GM23338 (cell line): ENCODE measurements at regions not wholly inside any gene's neighbourhood (a gene's known extent, or its start where the extent isn't known, plus 50 kb on each side); places are given as distances from the start of the nearest gene placed in this dataset.

ENCODE experiments used
- ATAC-seq: fragments of 200-7000 bp; cut with Tn5 transposase; 3 replicates; pipeline ENCODE4 v1.9.1; 2020
- DNase-seq: peaks from one replicate; pipeline ENCODE4 v3.0.0-alpha.2; 2015; ENCODE audit warnings: low spot score
- H2AFZ ChIP-seq: fragments of 200-600 bp; sonication (generic); 2 replicates; pipeline ENCODE4 v1.8.0; 2016; ENCODE audit warnings: antibody characterized with exemption, mild to moderate bottlenecking, moderate library complexity
- H3F3A ChIP-seq: fragments of 200-600 bp; sonication (generic); replicated peaks from 2 replicates; pipeline ENCODE4 v1.8.0; 2017; ENCODE audit warnings: antibody characterized with exemption, mixed run types, low read depth
- H3K27ac ChIP-seq: fragments of 200-600 bp; sonication (generic); 2 replicates; pipeline ENCODE4 v1.6.1; 2016; ENCODE audit warnings: low read depth
- H3K27me3 ChIP-seq: fragments of 200-600 bp; sonication (generic); 2 replicates; pipeline ENCODE4 v1.8.0; 2016; ENCODE audit warnings: mild to moderate bottlenecking, mixed run types, moderate library complexity; ENCODE audit not compliant: insufficient read depth
- H3K36me3 ChIP-seq: fragments of 200-600 bp; sonication (generic); 2 replicates; pipeline ENCODE4 v1.8.0; 2016; ENCODE audit warnings: mild to moderate bottlenecking; ENCODE audit not compliant: insufficient read depth
- H3K4me1 ChIP-seq: fragments of 200-600 bp; sonication (generic); 2 replicates; pipeline ENCODE4 v1.8.0; 2016; ENCODE audit warnings: mild to moderate bottlenecking, moderate library complexity; ENCODE audit not compliant: insufficient read depth
- H3K4me2 ChIP-seq: fragments of 200-600 bp; sonication (generic); 2 replicates; pipeline ENCODE4 v1.7.1; 2017; ENCODE audit warnings: mixed run types
- H3K4me3 ChIP-seq: fragments of 200-600 bp; sonication (generic); 2 replicates; pipeline ENCODE4 v1.6.1; 2016; ENCODE audit warnings: mixed run types
- H3K79me2 ChIP-seq: fragments of 200-600 bp; sonication (generic); replicated peaks from 2 replicates; pipeline ENCODE4 v1.8.0; 2017; ENCODE audit warnings: mild to moderate bottlenecking; ENCODE audit not compliant: insufficient read depth
- H3K9me2 ChIP-seq: fragments of 200-600 bp; sonication (generic); 2 replicates; pipeline ENCODE4 v1.8.0; 2017; ENCODE audit not compliant: insufficient read depth
- H4K20me1 ChIP-seq: fragments of 200-600 bp; sonication (generic); replicated peaks from 2 replicates; pipeline ENCODE4 v1.8.0; 2017; ENCODE audit warnings: mild to moderate bottlenecking; ENCODE audit not compliant: insufficient read depth
- H3K27ac Mint-ChIP-seq: 2 replicates; pipeline ENCODE4 v1.8.0; 2020; ENCODE audit warnings: inconsistent platforms, mild to moderate bottlenecking, moderate library complexity, mixed read lengths
- H3K27me3 Mint-ChIP-seq: 3 replicates; pipeline ENCODE4 v1.8.0; 2022; ENCODE audit warnings: low read depth, mild to moderate bottlenecking, moderate library complexity, mixed read lengths, inconsistent platforms; ENCODE audit not compliant: insufficient read depth, poor library complexity
- H3K36me3 Mint-ChIP-seq: 3 replicates; pipeline ENCODE4 v1.8.0; 2021; ENCODE audit warnings: low read depth, mild to moderate bottlenecking, inconsistent platforms, moderate library complexity, mixed read lengths
- H3K4me1 Mint-ChIP-seq: 3 replicates; pipeline ENCODE4 v1.8.0; 2020; ENCODE audit warnings: mild to moderate bottlenecking, inconsistent platforms, mixed read lengths
- H3K4me3 Mint-ChIP-seq: 3 replicates; pipeline ENCODE4 v1.8.0; 2021; ENCODE audit warnings: moderate library complexity, mild to moderate bottlenecking, inconsistent platforms, mixed read lengths
- H3K9me3 Mint-ChIP-seq: 3 replicates; pipeline ENCODE4 v1.8.0; 2020; ENCODE audit warnings: moderate library complexity, mild to moderate bottlenecking, inconsistent platforms, mixed read lengths
- CREB1 ChIP-seq: fragments of 250-450 bp; sonication (Bioruptor Pico); IDR thresholded peaks from 2 replicates; pipeline ENCODE4 v1.5.0; 2020; ENCODE audit warnings: low read depth, mild to moderate bottlenecking, moderate library complexity
- ETS1 ChIP-seq: IDR thresholded peaks from 2 replicates; pipeline ENCODE4 v1.6.1; 2016; ENCODE audit warnings: antibody characterized with exemption
- EZH2phosphoT487 ChIP-seq: fragments of 200-600 bp; sonication (generic); IDR thresholded peaks from one replicate; pipeline ENCODE4 v1.8.1; 2018; ENCODE audit warnings: antibody characterized with exemption; ENCODE audit not compliant: unreplicated experiment
- POLR2AphosphoS5 ChIP-seq: IDR thresholded peaks from 2 replicates; pipeline ENCODE4 v1.6.1; 2016; ENCODE audit warnings: antibody characterized with exemption, low read depth
- STAT1 ChIP-seq: IDR thresholded peaks from one replicate; pipeline ENCODE4 v1.6.1; 2016; ENCODE audit warnings: antibody characterized with exemption; ENCODE audit not compliant: unreplicated experiment
- TF ChIP-seq, protein P1 (sequence below): IDR thresholded peaks from one replicate; pipeline ENCODE4 v1.6.1; 2018; ENCODE audit warnings: antibody characterized with exemption; ENCODE audit not compliant: unreplicated experiment

DNA sequence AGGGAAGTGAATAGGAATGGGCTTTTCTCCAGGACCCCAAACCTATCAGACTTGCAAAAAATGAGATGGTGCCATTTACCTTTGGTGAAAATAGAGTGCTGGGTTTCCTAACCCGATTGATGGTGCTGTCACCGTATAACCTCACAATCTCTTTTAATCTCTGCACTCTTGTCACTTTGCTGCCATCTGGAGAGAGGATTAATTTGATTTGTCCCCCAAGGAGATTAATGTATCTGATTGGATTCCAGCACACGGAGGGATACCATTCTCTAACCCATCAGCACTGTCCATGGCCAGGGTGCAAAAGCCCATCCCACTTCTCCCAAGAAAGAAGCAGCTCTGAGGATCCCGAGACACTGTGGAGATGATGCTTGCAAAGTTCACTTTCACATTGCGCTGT, 86.3 kb upstream of the NFE2L3 start:
- no peak overlapping the region for H2AFZ ChIP-seq

GRCh38 chr7:26066736-26067135, 85.3 kb upstream of the NFE2L3 start:
- H3K36me3 Mint-ChIP-seq: no peaks in the 10 kb centered on the region
- no peaks in the 10 kb centered on the region for H3K79me2 ChIP-seq
- ATAC-seq: no peak
- H3F3A ChIP-seq: no peaks in the 10 kb centered on the region
- H3K27me3 Mint-ChIP-seq: peaks cover 7% of the 10 kb centered on the region
- DNase-seq: no peak
- no peak overlapping the region for H3K4me3 Mint-ChIP-seq
- TF ChIP-seq, protein P1, sequence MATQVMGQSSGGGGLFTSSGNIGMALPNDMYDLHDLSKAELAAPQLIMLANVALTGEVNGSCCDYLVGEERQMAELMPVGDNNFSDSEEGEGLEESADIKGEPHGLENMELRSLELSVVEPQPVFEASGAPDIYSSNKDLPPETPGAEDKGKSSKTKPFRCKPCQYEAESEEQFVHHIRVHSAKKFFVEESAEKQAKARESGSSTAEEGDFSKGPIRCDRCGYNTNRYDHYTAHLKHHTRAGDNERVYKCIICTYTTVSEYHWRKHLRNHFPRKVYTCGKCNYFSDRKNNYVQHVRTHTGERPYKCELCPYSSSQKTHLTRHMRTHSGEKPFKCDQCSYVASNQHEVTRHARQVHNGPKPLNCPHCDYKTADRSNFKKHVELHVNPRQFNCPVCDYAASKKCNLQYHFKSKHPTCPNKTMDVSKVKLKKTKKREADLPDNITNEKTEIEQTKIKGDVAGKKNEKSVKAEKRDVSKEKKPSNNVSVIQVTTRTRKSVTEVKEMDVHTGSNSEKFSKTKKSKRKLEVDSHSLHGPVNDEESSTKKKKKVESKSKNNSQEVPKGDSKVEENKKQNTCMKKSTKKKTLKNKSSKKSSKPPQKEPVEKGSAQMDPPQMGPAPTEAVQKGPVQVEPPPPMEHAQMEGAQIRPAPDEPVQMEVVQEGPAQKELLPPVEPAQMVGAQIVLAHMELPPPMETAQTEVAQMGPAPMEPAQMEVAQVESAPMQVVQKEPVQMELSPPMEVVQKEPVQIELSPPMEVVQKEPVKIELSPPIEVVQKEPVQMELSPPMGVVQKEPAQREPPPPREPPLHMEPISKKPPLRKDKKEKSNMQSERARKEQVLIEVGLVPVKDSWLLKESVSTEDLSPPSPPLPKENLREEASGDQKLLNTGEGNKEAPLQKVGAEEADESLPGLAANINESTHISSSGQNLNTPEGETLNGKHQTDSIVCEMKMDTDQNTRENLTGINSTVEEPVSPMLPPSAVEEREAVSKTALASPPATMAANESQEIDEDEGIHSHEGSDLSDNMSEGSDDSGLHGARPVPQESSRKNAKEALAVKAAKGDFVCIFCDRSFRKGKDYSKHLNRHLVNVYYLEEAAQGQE: no peak
- TF ChIP-seq POLR2AphosphoS5 (no peak), CREB1 (CRISPR knock-in tag) (no peak)
- no peak overlapping the region for H2AFZ ChIP-seq
- no peak overlapping the region for H3K4me2 ChIP-seq
- H4K20me1 ChIP-seq: no peaks in the 10 kb centered on the region
- no peaks in the 10 kb centered on the region for H3K9me3 Mint-ChIP-seq
- no peaks in the 10 kb centered on the region for H3K36me3 ChIP-seq
- peaks cover 1% of the 10 kb centered on the region; the same call in 1 of the 3 replicates for H3K4me1 Mint-ChIP-seq
- no peak overlapping the region for H3K27ac Mint-ChIP-seq
- H3K9me2 ChIP-seq: no peaks in the 10 kb centered on the region
- no peaks in the 10 kb centered on the region for H3K4me1 ChIP-seq
- H3K27me3 ChIP-seq: no peaks in the 10 kb centered on the region
- H3K4me3 ChIP-seq: no peak overlapping the region
- H3K27ac ChIP-seq: no peak overlapping the region

More for the DNA sequence above, 86.3 kb upstream of the NFE2L3 start:
- H3K9me2 ChIP-seq: no peaks in the 10 kb centered on the region
- H3K79me2 ChIP-seq: no peaks in the 10 kb centered on the region
- peaks cover 12% of the 10 kb centered on the region; the same call in 2 of the 3 replicates for H3K4me1 Mint-ChIP-seq
- no peaks in the 10 kb centered on the region for H3K27me3 ChIP-seq
- no peaks in the 10 kb centered on the region for H4K20me1 ChIP-seq
- H3K4me3 Mint-ChIP-seq: no peak overlapping the region
- no peaks in the 10 kb centered on the region for H3K36me3 ChIP-seq
- TF ChIP-seq EZH2phosphoT487: no peak
- peaks cover 8% of the 10 kb centered on the region for H3K4me1 ChIP-seq
- no peak for DNase-seq
- H3K27ac Mint-ChIP-seq: no peak overlapping the region
- no peaks in the 10 kb centered on the region for H3K9me3 Mint-ChIP-seq
- H3K36me3 Mint-ChIP-seq: no peaks in the 10 kb centered on the region
- H3K27ac ChIP-seq: no peak overlapping the region
- no peak overlapping the region for H3K4me3 ChIP-seq
- no peak for ATAC-seq
- no peaks in the 10 kb centered on the region for H3F3A ChIP-seq
- peaks cover 7% of the 10 kb centered on the region for H3K27me3 Mint-ChIP-seq
- no peak overlapping the region for H3K4me2 ChIP-seq

DNA sequence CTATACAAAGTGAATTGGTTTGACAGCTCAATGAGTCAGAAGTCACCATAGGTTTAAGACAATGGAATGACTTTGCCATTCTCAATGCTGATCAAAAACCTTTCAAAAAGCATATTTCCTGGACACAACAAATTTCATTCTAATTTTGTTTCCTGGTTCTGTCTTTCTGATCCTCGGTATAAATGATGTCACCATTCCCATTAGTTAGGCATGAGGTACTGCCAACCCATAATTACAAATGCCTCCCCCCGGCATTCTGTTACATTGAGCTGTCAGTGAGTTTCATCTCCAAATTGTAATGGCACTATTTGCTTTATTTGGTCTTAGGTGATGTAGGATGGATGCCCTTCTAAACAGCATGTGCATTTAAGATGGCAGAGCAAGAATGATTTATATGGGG, 81.7 kb upstream of the NFE2L3 start:
- no peak overlapping the region for H3K27ac ChIP-seq
- H2AFZ ChIP-seq: no peak overlapping the region
- H3K9me3 Mint-ChIP-seq: no peaks in the 10 kb centered on the region
- no peak for ATAC-seq
- H4K20me1 ChIP-seq: no peaks in the 10 kb centered on the region
- no peaks in the 10 kb centered on the region for H3K27me3 ChIP-seq
- no peaks in the 10 kb centered on the region for H3K36me3 ChIP-seq
- no peak for DNase-seq
- peaks cover 12% of the 10 kb centered on the region for H3K4me1 Mint-ChIP-seq
- H3K4me3 ChIP-seq: no peak overlapping the region
- H3K27me3 Mint-ChIP-seq: peaks cover 6% of the 10 kb centered on the region
- H3F3A ChIP-seq: no peaks in the 10 kb centered on the region
- no peak overlapping the region for H3K4me2 ChIP-seq
- no peaks in the 10 kb centered on the region for H3K36me3 Mint-ChIP-seq
- TF ChIP-seq CREB1 (CRISPR knock-in tag): no peak
- no peak for TF ChIP-seq ETS1
- no peak for TF ChIP-seq EZH2phosphoT487
- TF ChIP-seq POLR2AphosphoS5: no peak
- TF ChIP-seq STAT1: no peak
- no peaks in the 10 kb centered on the region for H3K79me2 ChIP-seq
- no peak overlapping the region for H3K27ac Mint-ChIP-seq
- H3K9me2 ChIP-seq: no peaks in the 10 kb centered on the region
- peaks cover 9% of the 10 kb centered on the region; the same call in 1 of the 2 replicates for H3K4me1 ChIP-seq
- H3K4me3 Mint-ChIP-seq: no peak overlapping the region
